ENCODE measurements at regions not wholly inside any gene's neighbourhood (a gene's known extent, or its start where the extent isn't known, plus 50 kb on each side); places are given as distances from the start of the nearest gene placed in this dataset.

GRCh38 chr3:16033889-16034687 lies 140.4 kb upstream of the GALNT15 start:
- no peak for TF ChIP-seq CTCF (conservative IDR thresholded peaks at IDR 0.05)
- H3K9me3 Mint-ChIP-seq: peaks cover 6% of the 10 kb centered on the region

GRCh38 chr3:16040991-16041390 lies 133.5 kb upstream of the GALNT15 start:
- Mint-ChIP-seq H3K9me3 (peaks cover 3% of the 10 kb centered on the region), H3K27me3 (peaks cover 7% of the 10 kb centered on the region), H3K4me1 (ENCODE audit: unreplicated experiment) (no peaks in the 10 kb centered on the region), H3K36me3 (no peaks in the 10 kb centered on the region), H3K27ac (no peak overlapping the region), H3K4me3 (no peak overlapping the region)
- no peak for TF ChIP-seq CTCF (conservative IDR thresholded peaks at IDR 0.05)
- no peak for DNase-seq (ENCODE audit: extremely low spot score, unreplicated experiment)

More at GRCh38 chr3:16033889-16034687, 140.4 kb upstream of the GALNT15 start:
- H3K27ac Mint-ChIP-seq: no peak overlapping the region
- H3K4me3 Mint-ChIP-seq: no peak overlapping the region
- peaks cover 21% of the 10 kb centered on the region for H3K27me3 Mint-ChIP-seq
- H3K4me1 Mint-ChIP-seq (ENCODE audit: unreplicated experiment): no peaks in the 10 kb centered on the region
- H3K36me3 Mint-ChIP-seq: no peaks in the 10 kb centered on the region
- DNase-seq (ENCODE audit: extremely low spot score, unreplicated experiment): no peak

GRCh38 chr3:16048435-16049318 lies 125.8 kb upstream of the GALNT15 start:
- Mint-ChIP-seq H3K4me1 (ENCODE audit: unreplicated experiment) (peaks cover 5% of the 10 kb centered on the region), H3K27me3 (no peaks in the 10 kb centered on the region), H3K36me3 (no peaks in the 10 kb centered on the region), H3K9me3 (no peaks in the 10 kb centered on the region), H3K4me3 (no peak overlapping the region), H3K27ac (no peak overlapping the region)
- no peak for DNase-seq (ENCODE audit: extremely low spot score, unreplicated experiment)
- TF ChIP-seq CTCF (conservative IDR thresholded peaks at IDR 0.05): peak; percentile 83

DNA sequence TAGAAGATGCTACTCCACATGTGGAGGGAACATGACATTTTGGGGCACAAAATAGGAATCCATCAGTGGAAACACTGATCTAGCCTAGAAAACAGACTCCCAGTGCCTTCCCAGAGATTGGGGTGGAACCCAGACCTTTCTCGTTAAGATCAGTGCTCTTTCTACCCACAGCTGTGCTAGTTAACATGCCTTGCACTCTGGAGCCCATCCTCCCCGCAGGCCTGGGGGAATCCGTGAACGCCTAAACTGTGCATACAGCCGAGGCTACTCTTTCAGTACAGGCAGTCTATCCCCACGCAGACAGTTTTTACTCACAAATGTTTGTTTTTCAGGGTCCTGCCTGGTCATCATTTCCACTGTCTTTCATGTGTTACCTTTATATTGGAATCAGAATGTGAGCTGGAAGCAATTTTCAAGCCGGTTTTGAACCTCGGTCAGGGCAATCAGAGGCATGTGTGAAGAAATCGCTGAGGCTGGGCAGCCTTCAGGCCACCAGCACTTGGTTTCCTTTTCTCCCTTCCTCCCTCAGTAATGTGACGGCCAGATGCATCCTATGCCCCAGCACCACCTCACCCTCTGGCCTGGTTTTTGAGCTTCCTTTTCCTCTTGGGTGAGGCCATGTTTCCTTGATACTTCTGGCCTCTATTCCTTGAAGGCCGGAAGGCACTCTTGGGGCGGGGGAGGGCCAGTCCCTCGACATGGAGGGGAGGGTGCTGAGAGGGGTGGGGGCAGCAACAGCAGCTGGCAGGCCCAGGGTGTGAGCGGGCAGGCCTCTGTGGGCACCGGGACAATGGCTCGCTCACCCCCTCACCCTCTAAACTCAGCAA lies 123.6 kb upstream of the GALNT15 start:
- DNase-seq (ENCODE audit: extremely low spot score, unreplicated experiment): no peak
- Mint-ChIP-seq H3K27me3 (no peaks in the 10 kb centered on the region), H3K9me3 (no peaks in the 10 kb centered on the region), H3K27ac (no peak overlapping the region), H3K4me3 (no peak overlapping the region), H3K36me3 (no peaks in the 10 kb centered on the region), H3K4me1 (ENCODE audit: unreplicated experiment) (peaks cover 9% of the 10 kb centered on the region)
- TF ChIP-seq CTCF (conservative IDR thresholded peaks at IDR 0.05): no peak

GRCh38 chr3:16051691-16052090 lies 122.8 kb upstream of the GALNT15 start:
- Mint-ChIP-seq H3K27ac (no peak overlapping the region), H3K4me3 (no peak overlapping the region), H3K27me3 (no peaks in the 10 kb centered on the region), H3K36me3 (no peaks in the 10 kb centered on the region), H3K9me3 (no peaks in the 10 kb centered on the region), H3K4me1 (ENCODE audit: unreplicated experiment) (peaks cover 13% of the 10 kb centered on the region)
- TF ChIP-seq CTCF (conservative IDR thresholded peaks at IDR 0.05): no peak
- DNase-seq (ENCODE audit: extremely low spot score, unreplicated experiment): no peak
